ENCODE measurements at regions not wholly inside any gene's neighbourhood (a gene's known extent, or its start where the extent isn't known, plus 50 kb on each side); places are given as distances from the start of the nearest gene placed in this dataset.

- POLR2A ChIA-PET = interaction anchor here (0.6 kb wide), 1 partner anchor 130 kb away, joined by 3 read pairs; no protein-coding TSS in a partner anchor
- DNase-seq (ENCODE audit: low read depth, low spot score) = peak; percentile 77
- CTCF ChIA-PET = interaction anchor here (1.1 kb wide), 2 partner anchors 10 to 36 kb away, joined by 3 read pairs; no protein-coding TSS in a partner anchor
- H3K4me3 ChIP-seq (ENCODE audit: low read depth, low read length) = no peak overlapping the region
- no peak for TF ChIP-seq CTCF (IDR thresholded peaks at IDR 0.05; ENCODE audit: insufficient read depth, low read length, missing control alignments)
Measured at GRCh38 chr15:101124731-101125451, 127.0 kb downstream of the CHSY1 start.

DNA sequence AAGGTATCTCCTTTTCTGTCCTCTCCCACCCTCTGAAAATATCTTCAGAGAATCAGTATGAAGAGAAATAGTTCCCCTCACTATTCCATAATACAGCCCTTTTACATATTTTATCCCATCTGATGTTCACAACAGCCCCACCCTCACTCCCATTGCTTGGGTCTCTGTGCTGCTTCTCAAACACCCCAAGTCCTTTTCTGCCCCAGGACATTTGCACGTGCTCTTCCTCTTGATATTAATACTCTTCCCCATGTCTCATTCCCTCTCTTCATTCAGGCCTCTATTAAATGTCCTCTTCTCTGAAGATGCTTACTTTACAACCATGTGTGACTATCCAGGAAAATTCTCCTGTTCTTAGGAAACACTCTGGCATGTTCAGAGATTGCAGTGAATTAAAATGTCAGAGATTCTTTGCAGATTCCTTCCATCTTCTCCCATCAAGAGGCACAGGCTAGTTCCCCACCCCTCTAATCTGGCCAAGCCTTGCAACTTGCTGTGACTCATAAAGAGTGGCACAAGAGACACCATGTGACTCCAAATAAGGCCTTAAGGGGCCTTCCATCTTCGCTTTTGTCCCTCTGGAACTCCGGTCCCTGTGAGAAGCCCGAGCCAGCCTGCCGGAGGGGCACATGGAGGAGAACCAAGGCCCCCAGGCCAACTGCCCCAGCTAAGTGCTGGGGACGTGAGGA is 128.5 kb downstream of the CHSY1 start:
- ChIA-PET CTCF (interaction anchor here (0.8 to 3.3 kb wide), 3 partner anchors 8 to 127 kb away, joined by 3 to 14 read pairs (median 3); partner anchors contain the start of gene CHSY1), POLR2A (no interaction called here)
- TF ChIP-seq CTCF (IDR thresholded peaks at IDR 0.05; ENCODE audit: insufficient read depth, low read length, missing control alignments) = no peak
- DNase-seq (ENCODE audit: low read depth, low spot score) = peak; percentile 74
- no peak overlapping the region for H3K4me3 ChIP-seq (ENCODE audit: low read depth, low read length)

DNA sequence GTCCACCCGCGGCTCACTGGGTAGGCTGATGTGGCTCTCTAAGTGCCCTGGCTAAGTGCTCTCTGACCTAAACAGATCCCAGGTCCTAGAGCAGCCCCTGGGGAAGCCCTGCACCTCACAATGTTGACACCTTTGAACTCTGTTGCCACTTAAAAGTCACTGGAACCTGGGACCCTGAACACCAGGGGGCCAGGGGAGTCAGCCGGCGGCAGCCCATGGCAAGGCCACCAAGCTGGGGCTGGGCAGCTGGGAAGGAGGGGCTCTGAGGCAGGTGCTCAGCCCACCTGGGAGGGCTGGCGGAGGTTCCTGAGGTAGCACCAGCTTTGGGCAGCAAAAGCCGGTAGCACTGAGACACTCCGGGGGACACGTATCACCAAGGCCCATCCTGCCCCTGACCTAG is 129.0 kb downstream of the CHSY1 start:
- TF ChIP-seq CTCF (IDR thresholded peaks at IDR 0.05; ENCODE audit: insufficient read depth, low read length, missing control alignments) = no peak
- no peak for DNase-seq (ENCODE audit: low read depth, low spot score)
- POLR2A ChIA-PET = no interaction called here
- H3K4me3 ChIP-seq (ENCODE audit: low read depth, low read length) = no peak overlapping the region
- CTCF ChIA-PET = interaction anchor here (1.4 to 3.3 kb wide), 4 partner anchors 12 to 128 kb away, joined by 3 to 14 read pairs (median 4); partner anchors contain the start of gene CHSY1

GRCh38 chr15:101122266-101122665 is 129.6 kb downstream of the CHSY1 start:
- ChIA-PET POLR2A (interaction anchor here (0.6 kb wide), 1 partner anchor 130 kb away, joined by 3 read pairs; no protein-coding TSS in a partner anchor), CTCF (interaction anchor here (0.8 to 3.6 kb wide), 12 partner anchors 10 to 136 kb away, joined by 3 to 23 read pairs (median 4); partner anchors contain the start of gene CHSY1)
- no peak overlapping the region for H3K4me3 ChIP-seq (ENCODE audit: low read depth, low read length)
- DNase-seq (ENCODE audit: low read depth, low spot score) = no peak
- no peak for TF ChIP-seq CTCF (IDR thresholded peaks at IDR 0.05; ENCODE audit: insufficient read depth, low read length, missing control alignments)

- peak; percentile 58 for TF ChIP-seq CTCF (IDR thresholded peaks at IDR 0.05; ENCODE audit: insufficient read depth, low read length, missing control alignments)
- POLR2A ChIA-PET = interaction anchor here (0.6 kb wide), 1 partner anchor 131 kb away, joined by 3 read pairs; no protein-coding TSS in a partner anchor
- CTCF ChIA-PET = interaction anchor here (0.8 to 3.6 kb wide), 13 partner anchors 10 to 137 kb away, joined by 3 to 23 read pairs (median 4); partner anchors contain the start of gene CHSY1
- no peak for DNase-seq (ENCODE audit: low read depth, low spot score)
- H3K4me3 ChIP-seq (ENCODE audit: low read depth, low read length) = peak overlapping the region; percentile 38
Measured at GRCh38 chr15:101121511-101122090, 130.2 kb downstream of the CHSY1 start.
